KMS-11 (cell line): ENCODE measurements at regions not wholly inside any gene's neighbourhood (a gene's known extent, or its start where the extent isn't known, plus 50 kb on each side); places are given as distances from the start of the nearest gene placed in this dataset.

Source experiments
- H2AFZ ChIP-seq: fragments of 200-600 bp; sonication (generic); 2 replicates; pipeline ENCODE4 v1.6.1; 2016; ENCODE audit warnings: antibody characterized with exemption, mixed run types, low read depth
- H3K27ac ChIP-seq: fragments of 200-600 bp; sonication (generic); 2 replicates; pipeline ENCODE4 v1.6.1; 2016; ENCODE audit warnings: mild to moderate bottlenecking, mixed run types
- H3K27me3 ChIP-seq: fragments of 200-600 bp; sonication (generic); 2 replicates; pipeline ENCODE4 v1.6.1; 2017; ENCODE audit warnings: mild to moderate bottlenecking, low read depth, mixed run types, moderate library complexity; ENCODE audit not compliant: insufficient read depth
- H3K36me3 ChIP-seq: fragments of 200-600 bp; sonication (generic); 2 replicates; pipeline ENCODE4 v1.6.1; 2017; ENCODE audit warnings: mild to moderate bottlenecking, mixed run types; ENCODE audit not compliant: insufficient read depth
- H3K4me1 ChIP-seq: fragments of 200-600 bp; sonication (generic); 2 replicates; pipeline ENCODE4 v1.6.1; 2016; ENCODE audit warnings: mild to moderate bottlenecking, low read depth, mixed run types; ENCODE audit not compliant: poor library complexity, severe bottlenecking
- H3K4me2 ChIP-seq: fragments of 200-600 bp; sonication (generic); 2 replicates; pipeline ENCODE4 v1.7.0; 2016; ENCODE audit warnings: mild to moderate bottlenecking, mixed run types
- H3K4me3 ChIP-seq: fragments of 200-600 bp; sonication (generic); IDR thresholded peaks from 2 replicates; pipeline ENCODE4 v1.6.1; 2017; ENCODE audit warnings: low read depth, low read length, mixed read lengths; ENCODE audit not compliant: insufficient read depth
- H3K79me2 ChIP-seq: fragments of 200-600 bp; sonication (generic); 2 replicates; pipeline ENCODE4 v1.6.1; 2016; ENCODE audit warnings: low read depth, mixed run types; ENCODE audit not compliant: insufficient read depth
- H3K9ac ChIP-seq: fragments of 200-600 bp; sonication (generic); 2 replicates; pipeline ENCODE4 v1.6.1; 2016; ENCODE audit warnings: mild to moderate bottlenecking, mixed run types
- H4K20me1 ChIP-seq: fragments of 200-600 bp; sonication (generic); 2 replicates; pipeline ENCODE4 v1.6.1; 2016; ENCODE audit warnings: mild to moderate bottlenecking, mixed run types; ENCODE audit not compliant: insufficient read depth
- TF ChIP-seq, protein P1 (sequence below): fragments of 200-600 bp; sonication (generic); conservative IDR thresholded peaks from 2 replicates; pipeline ENCODE4 v1.6.1; 2017; ENCODE audit warnings: low read depth, mild to moderate bottlenecking, antibody characterized with exemption, low read length, moderate library complexity, mixed read lengths

DNA sequence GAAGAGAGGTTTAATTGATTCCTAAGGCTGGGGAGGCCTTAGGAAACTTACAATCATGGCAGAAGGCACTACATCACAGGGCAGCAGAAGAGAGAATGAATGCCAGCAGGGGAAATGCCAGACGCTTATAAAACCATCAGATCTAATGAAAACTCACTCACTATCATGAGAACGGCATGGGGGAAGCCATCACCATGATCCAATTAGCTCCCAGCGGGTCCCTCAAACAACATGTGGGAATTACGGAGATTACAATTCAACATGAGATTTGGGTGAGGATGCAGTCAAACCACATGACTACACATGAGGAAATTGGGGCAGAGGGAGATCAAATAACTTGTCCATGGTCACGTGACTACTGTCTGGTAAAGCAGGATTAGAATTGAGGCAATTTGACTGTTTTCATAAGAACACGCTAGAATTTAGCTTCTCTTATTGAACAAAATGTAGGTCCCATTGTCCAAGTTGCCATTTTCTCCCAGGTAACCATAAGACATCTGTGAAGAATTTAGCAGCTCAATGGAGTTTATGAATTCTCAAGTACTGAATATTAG lies 445.1 kb upstream of the CDH20 start:
- H3K4me2 ChIP-seq = no peak overlapping the region
- H2AFZ ChIP-seq = no peak overlapping the region
- TF ChIP-seq, protein P1, sequence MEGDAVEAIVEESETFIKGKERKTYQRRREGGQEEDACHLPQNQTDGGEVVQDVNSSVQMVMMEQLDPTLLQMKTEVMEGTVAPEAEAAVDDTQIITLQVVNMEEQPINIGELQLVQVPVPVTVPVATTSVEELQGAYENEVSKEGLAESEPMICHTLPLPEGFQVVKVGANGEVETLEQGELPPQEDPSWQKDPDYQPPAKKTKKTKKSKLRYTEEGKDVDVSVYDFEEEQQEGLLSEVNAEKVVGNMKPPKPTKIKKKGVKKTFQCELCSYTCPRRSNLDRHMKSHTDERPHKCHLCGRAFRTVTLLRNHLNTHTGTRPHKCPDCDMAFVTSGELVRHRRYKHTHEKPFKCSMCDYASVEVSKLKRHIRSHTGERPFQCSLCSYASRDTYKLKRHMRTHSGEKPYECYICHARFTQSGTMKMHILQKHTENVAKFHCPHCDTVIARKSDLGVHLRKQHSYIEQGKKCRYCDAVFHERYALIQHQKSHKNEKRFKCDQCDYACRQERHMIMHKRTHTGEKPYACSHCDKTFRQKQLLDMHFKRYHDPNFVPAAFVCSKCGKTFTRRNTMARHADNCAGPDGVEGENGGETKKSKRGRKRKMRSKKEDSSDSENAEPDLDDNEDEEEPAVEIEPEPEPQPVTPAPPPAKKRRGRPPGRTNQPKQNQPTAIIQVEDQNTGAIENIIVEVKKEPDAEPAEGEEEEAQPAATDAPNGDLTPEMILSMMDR = no peak
- H3K27ac ChIP-seq = no peak overlapping the region
- no peak overlapping the region for H3K9ac ChIP-seq
- no peaks in the 10 kb centered on the region for H3K4me1 ChIP-seq
- H3K36me3 ChIP-seq = no peaks in the 10 kb centered on the region
- no peaks in the 10 kb centered on the region for H4K20me1 ChIP-seq
- no peaks in the 10 kb centered on the region for H3K79me2 ChIP-seq
- H3K27me3 ChIP-seq = no peaks in the 10 kb centered on the region
- H3K4me3 ChIP-seq = no peak overlapping the region

DNA sequence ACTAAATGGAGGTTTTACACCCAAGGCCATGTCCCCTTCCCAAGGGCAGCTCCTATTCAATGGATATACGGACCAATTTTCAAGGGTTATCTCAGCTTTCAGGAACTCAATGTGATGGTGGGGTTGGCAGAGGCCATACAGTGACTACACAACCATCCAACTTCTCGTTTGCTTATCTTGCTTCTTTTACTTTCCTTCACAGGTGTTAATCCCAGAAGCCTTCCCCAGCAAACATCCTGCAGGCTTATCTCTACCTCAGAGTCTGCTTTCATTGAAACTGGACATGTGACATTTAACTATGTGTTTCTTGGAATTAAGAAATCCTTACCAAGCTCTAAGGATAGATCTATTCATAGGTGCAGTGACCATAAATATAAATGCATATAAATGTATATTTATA lies 443.8 kb upstream of the CDH20 start:
- Histone ChIP-seq H3K4me2 (no peak overlapping the region), H3K9ac (no peak overlapping the region), H3K27ac (no peak overlapping the region), H3K79me2 (no peaks in the 10 kb centered on the region), H3K4me1 (no peaks in the 10 kb centered on the region), H2AFZ (no peak overlapping the region), H3K4me3 (no peak overlapping the region), H3K27me3 (no peaks in the 10 kb centered on the region), H3K36me3 (no peaks in the 10 kb centered on the region), H4K20me1 (no peaks in the 10 kb centered on the region)
- TF ChIP-seq, protein P1 = no peak

DNA sequence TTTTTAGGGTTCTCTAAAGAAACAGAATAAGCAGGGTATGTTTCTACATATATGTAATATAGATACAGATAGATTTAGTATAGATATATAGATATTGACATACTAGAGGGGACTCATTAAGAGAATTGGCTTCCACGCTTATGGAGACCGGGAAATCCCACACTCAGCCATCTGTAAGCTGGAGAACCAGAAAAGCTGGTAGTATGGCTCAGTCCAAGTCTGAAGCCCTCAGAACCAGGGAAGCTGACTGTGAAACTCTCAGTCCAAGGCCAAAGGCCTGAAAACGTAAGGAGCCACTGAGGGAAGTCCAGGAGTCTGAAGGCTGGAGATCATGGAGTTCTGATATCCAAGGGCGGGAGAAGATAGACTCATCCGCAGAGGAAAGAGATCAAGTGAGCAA lies 441.3 kb upstream of the CDH20 start:
- H3K79me2 ChIP-seq = no peaks in the 10 kb centered on the region
- no peak overlapping the region for H3K9ac ChIP-seq
- no peak overlapping the region for H3K27ac ChIP-seq
- no peak overlapping the region for H2AFZ ChIP-seq
- H3K4me2 ChIP-seq = no peak overlapping the region
- no peaks in the 10 kb centered on the region for H3K36me3 ChIP-seq
- H4K20me1 ChIP-seq = no peaks in the 10 kb centered on the region
- TF ChIP-seq, protein P1 = no peak
- no peaks in the 10 kb centered on the region for H3K4me1 ChIP-seq
- no peaks in the 10 kb centered on the region for H3K27me3 ChIP-seq
- no peak overlapping the region for H3K4me3 ChIP-seq

DNA sequence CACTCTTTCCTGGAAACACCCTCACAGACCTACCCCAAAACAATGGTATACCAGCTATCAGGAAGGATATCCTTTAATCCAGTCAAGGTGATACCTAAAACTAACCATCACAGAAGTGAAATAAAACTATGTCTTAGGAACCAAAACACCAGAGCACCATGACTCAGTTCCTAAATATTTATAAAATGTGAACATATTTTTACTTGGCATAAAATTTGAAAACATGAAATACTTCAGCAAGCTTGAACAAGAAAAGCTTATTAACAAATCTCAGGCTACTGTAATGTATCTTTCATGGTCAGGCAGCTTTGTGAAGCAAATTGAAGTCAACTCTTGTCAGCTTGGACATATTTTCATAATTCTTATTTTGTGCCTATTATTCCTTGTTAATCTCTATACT lies 440.8 kb upstream of the CDH20 start:
- TF ChIP-seq, protein P1 = no peak
- H3K4me1 ChIP-seq = no peaks in the 10 kb centered on the region
- no peaks in the 10 kb centered on the region for H3K36me3 ChIP-seq
- H3K79me2 ChIP-seq = no peaks in the 10 kb centered on the region
- H3K27me3 ChIP-seq = no peaks in the 10 kb centered on the region
- H4K20me1 ChIP-seq = no peaks in the 10 kb centered on the region
- H3K4me2 ChIP-seq = no peak overlapping the region
- no peak overlapping the region for H3K27ac ChIP-seq
- H3K9ac ChIP-seq = no peak overlapping the region
- no peak overlapping the region for H3K4me3 ChIP-seq
- H2AFZ ChIP-seq = no peak overlapping the region
